PFSK-1 (cell line): ENCODE measurements at regions not wholly inside any gene's neighbourhood (a gene's known extent, or its start where the extent isn't known, plus 50 kb on each side); places are given as distances from the start of the nearest gene placed in this dataset.

Source experiments
- FOXP2 ChIP-seq: optimal IDR thresholded peaks from 2 replicates; pipeline ENCODE3; 2011; ENCODE audit warnings: borderline replicate concordance, control low read depth, inconsistent platforms; ENCODE audit not compliant: insufficient read depth; ENCODE audit errors: extremely low read length, extremely low read depth
- POLR2AphosphoS5 ChIP-seq: IDR thresholded peaks from 2 replicates; pipeline ENCODE4 v1.6.1; 2012; ENCODE audit warnings: low read depth, mild to moderate bottlenecking, control low read depth, low read length, moderate library complexity
- SIN3A ChIP-seq: IDR thresholded peaks from 2 replicates; pipeline ENCODE4 v1.6.1; 2012; ENCODE audit warnings: mild to moderate bottlenecking, low read length, moderate library complexity, borderline replicate concordance; ENCODE audit not compliant: insufficient read depth
- TAF1 ChIP-seq: IDR thresholded peaks from 2 replicates; pipeline ENCODE4 v1.6.1; 2012; ENCODE audit warnings: low read length, control low read depth, borderline replicate concordance; ENCODE audit not compliant: insufficient read depth
- TF ChIP-seq, protein P1 (sequence below), 2 experiments: IDR thresholded peaks; 2 replicates each; pipeline versions ENCODE4 v1.6.1 to v1.8.0; 2011 to 2012; ENCODE audit warnings: low read depth in 2 of 2, low read length in 2 of 2, control low read depth in 1 of 2, inconsistent platforms in 1 of 2, mild to moderate bottlenecking in 1 of 2, moderate library complexity in 1 of 2; ENCODE audit not compliant: insufficient read depth in 1 of 2

DNA sequence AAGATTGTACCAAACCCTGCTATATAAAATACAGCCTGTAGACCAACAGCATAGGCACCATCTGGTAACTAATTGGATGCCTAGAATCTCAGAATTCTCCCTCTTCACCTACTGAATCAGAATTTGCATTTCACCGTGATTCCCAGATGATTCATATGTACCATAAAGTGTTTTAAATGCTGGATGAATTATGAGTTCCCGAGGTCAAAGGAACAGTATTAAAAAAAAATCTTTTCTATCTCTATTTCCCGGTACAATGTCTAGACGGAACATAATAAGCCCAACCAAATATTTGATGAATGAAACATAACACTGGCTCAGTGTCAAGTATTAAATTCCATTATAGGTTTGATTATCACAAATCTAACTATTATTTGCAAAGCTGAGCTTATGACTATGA is 280.0 kb downstream of the ANKRD50 start:
- TF ChIP-seq FOXP2: no peak
- TF ChIP-seq POLR2AphosphoS5: no peak
- no peak for TF ChIP-seq TAF1
- TF ChIP-seq, protein P1, sequence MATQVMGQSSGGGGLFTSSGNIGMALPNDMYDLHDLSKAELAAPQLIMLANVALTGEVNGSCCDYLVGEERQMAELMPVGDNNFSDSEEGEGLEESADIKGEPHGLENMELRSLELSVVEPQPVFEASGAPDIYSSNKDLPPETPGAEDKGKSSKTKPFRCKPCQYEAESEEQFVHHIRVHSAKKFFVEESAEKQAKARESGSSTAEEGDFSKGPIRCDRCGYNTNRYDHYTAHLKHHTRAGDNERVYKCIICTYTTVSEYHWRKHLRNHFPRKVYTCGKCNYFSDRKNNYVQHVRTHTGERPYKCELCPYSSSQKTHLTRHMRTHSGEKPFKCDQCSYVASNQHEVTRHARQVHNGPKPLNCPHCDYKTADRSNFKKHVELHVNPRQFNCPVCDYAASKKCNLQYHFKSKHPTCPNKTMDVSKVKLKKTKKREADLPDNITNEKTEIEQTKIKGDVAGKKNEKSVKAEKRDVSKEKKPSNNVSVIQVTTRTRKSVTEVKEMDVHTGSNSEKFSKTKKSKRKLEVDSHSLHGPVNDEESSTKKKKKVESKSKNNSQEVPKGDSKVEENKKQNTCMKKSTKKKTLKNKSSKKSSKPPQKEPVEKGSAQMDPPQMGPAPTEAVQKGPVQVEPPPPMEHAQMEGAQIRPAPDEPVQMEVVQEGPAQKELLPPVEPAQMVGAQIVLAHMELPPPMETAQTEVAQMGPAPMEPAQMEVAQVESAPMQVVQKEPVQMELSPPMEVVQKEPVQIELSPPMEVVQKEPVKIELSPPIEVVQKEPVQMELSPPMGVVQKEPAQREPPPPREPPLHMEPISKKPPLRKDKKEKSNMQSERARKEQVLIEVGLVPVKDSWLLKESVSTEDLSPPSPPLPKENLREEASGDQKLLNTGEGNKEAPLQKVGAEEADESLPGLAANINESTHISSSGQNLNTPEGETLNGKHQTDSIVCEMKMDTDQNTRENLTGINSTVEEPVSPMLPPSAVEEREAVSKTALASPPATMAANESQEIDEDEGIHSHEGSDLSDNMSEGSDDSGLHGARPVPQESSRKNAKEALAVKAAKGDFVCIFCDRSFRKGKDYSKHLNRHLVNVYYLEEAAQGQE (IDR thresholded peaks at IDR 0.05; ENCODE audit: insufficient read depth in 1 of 2, low read depth in 2 of 2, low read length in 2 of 2): no peak
- no peak for TF ChIP-seq SIN3A

DNA sequence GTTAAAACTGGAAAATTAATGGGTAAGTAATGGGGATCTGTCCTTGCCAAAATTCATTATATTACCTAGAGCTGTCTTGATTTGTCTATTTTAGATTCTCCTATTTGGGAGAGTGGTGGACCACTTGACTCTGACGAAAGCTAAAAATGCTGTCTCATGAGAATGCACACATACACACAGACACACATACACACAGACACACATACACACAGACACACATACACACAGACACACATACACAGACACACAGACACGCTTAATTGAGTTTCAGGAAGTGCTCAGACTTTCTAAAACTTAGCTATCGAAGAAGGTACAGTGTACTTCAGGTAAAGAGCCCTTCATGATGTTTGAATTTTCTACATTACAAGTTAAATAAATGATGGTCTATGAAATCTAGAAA is 279.5 kb downstream of the ANKRD50 start:
- TF ChIP-seq POLR2AphosphoS5: no peak
- TF ChIP-seq FOXP2: no peak
- TF ChIP-seq, protein P1 (IDR thresholded peaks at IDR 0.05; ENCODE audit: insufficient read depth in 1 of 2, low read depth in 2 of 2, low read length in 2 of 2): no peak
- TF ChIP-seq SIN3A: no peak
- TF ChIP-seq TAF1: no peak

DNA sequence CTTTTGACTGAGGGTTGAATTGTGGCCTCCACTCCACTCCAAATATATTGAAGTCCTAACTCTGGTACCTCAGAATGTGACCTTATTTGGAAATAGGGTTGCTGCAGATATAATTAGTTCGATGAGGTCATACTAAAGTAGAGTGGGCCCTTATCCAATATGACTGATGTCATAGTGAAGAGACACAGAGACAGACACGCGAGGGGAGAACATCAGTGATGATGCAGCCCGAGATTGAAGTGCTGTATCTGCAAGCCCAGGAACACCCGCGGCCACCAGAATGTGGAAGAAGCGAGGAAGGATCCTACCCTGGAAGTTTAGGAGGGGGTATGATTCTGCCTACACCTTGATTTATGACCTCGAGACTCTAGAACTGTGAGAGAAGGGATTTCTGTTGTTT is 279.0 kb downstream of the ANKRD50 start:
- no peak for TF ChIP-seq SIN3A
- TF ChIP-seq POLR2AphosphoS5: no peak
- TF ChIP-seq, protein P1 (IDR thresholded peaks at IDR 0.05; ENCODE audit: insufficient read depth in 1 of 2, low read depth in 2 of 2, low read length in 2 of 2): no peak
- no peak for TF ChIP-seq FOXP2
- TF ChIP-seq TAF1: no peak

DNA sequence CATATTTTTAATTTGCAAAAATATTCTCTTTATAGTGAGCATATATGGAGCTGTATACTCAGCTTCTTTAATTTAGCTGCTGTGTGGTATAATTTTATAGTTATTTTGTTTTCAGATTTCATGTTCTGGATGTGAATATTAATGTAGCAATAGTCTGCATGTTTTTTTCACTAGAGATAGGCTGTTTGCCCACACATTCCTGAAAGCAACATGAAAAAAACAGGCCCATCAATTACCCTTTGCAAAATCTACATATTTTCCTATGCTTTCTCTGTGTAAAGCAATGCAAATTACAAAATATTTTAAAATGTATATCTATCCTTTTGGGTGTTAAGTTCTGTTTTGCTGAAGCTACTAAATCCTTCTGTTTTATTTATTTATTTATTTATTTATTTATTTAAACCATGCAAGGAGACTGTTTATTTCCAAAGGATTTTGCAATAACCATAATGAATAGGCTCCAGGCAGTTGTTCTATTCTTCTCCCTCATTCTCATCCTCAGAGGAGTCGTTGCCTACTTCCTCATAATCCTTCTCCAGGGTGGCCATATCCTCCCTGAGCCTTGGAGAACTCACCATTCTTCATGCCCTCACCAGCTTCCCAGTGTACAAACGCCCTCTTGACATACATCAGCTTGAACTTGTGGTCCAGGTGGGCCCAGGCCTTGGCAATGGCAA is 277.1 kb downstream of the ANKRD50 start:
- TF ChIP-seq, protein P1 (IDR thresholded peaks at IDR 0.05; ENCODE audit: insufficient read depth in 1 of 2, low read depth in 2 of 2, low read length in 2 of 2): no peak
- TF ChIP-seq SIN3A: no peak
- TF ChIP-seq TAF1: no peak
- TF ChIP-seq POLR2AphosphoS5: no peak
- no peak for TF ChIP-seq FOXP2
